ENCODE measurements at regions not wholly inside any gene's neighbourhood (a gene's known extent, or its start where the extent isn't known, plus 50 kb on each side); places are given as distances from the start of the nearest gene placed in this dataset.

- TF ChIP-seq NCOA2 (CRISPR knock-in tag; IDR thresholded peaks at IDR 0.05), result no peak
- no peak for TF ChIP-seq ARID4A (CRISPR knock-in tag; IDR thresholded peaks at IDR 0.05; ENCODE audit: borderline replicate concordance)
- TF ChIP-seq POLR2A (IDR thresholded peaks at IDR 0.05; ENCODE audit: insufficient read depth in 1 of 2, low read depth in 2 of 2, low read length in 2 of 2), result no peak
- TF ChIP-seq SP4 (CRISPR knock-in tag; IDR thresholded peaks at IDR 0.05), result no peak
Observed at GRCh38 chr5:19334278-19334677, 653.7 kb downstream of the CDH18 start (continued).

GRCh38 chr5:19342942-19343341 lies 645.1 kb downstream of the CDH18 start:
- CTCF ChIA-PET (ENCODE audit: low intra/inter-chr PET ratio, low total read pairs), result no interaction called here
- Histone ChIP-seq H4K20me1 (ENCODE audit: insufficient read depth, low read length) (no peaks in the 10 kb centered on the region), H3K79me2 (ENCODE audit: insufficient read depth, low read length) (no peaks in the 10 kb centered on the region), H3K9me3 (ENCODE audit: low read length) (peaks cover 46% of the 10 kb centered on the region), H3K9ac (ENCODE audit: insufficient read depth, low read depth, low read length) (no peak overlapping the region), H2AFZ (ENCODE audit: low read length) (no peak overlapping the region), H3K4me3 (replicated peaks in 1 of 3; ENCODE audit: insufficient read depth in 1 of 3, low read depth in 2 of 3, low read length in 3 of 3) (no peak overlapping the region), H3K4me2 (ENCODE audit: low read depth, low read length) (no peak overlapping the region), H3K27ac (ENCODE audit: extremely low read length, insufficient read depth, low read length) (no peak overlapping the region), H3K36me3 (replicated peaks in 1 of 2; ENCODE audit: control insufficient read depth in 1 of 2, insufficient read depth in 2 of 2, low read length in 2 of 2) (no peaks in the 10 kb centered on the region), H3K27me3 (ENCODE audit: control insufficient read depth in 1 of 2, insufficient read depth in 2 of 2, low read length in 2 of 2) (no peaks in the 10 kb centered on the region), H3K4me1 (ENCODE audit: insufficient read depth, low read length) (no peaks in the 10 kb centered on the region)
- WGBS (ENCODE audit: low lambda C conversion rate), result 4% methylated on average over 1 of the region's 1 CpG
- no TSS peak for BruUV-seq (replicated peaks)
- POLR2A ChIA-PET, result no interaction called here
- no peak for DNase-seq (ENCODE audit: low spot score)
- no peak for ATAC-seq
- intact Hi-C loops (cut with micrococcal nuclease; ENCODE audit: unreplicated experiment), result no loop called here
- no peak for FAIRE-seq
- no peak for TF ChIP-seq HNF1B (CRISPR knock-in tag; IDR thresholded peaks at IDR 0.05)
- TF ChIP-seq ZFP82 (CRISPR knock-in tag; IDR thresholded peaks at IDR 0.05; ENCODE audit: borderline replicate concordance), result no peak
- TF ChIP-seq KLF16 (CRISPR knock-in tag; IDR thresholded peaks at IDR 0.05), result no peak
- in situ Hi-C loops (cut with HindIII; ENCODE audit: extremely low pct_ligation_motif_present, low pct_unique_long_range_greater_than_20kb), result no loop called here

All from HepG2 (cell line).